Hepatocyte (in vitro differentiated cells): ENCODE measurements at regions not wholly inside any gene's neighbourhood (a gene's known extent, or its start where the extent isn't known, plus 50 kb on each side); places are given as distances from the start of the nearest gene placed in this dataset.

ENCODE experiments used
- CTCF ChIP-seq: fragments of 200-600 bp; sonication (generic); IDR thresholded peaks from 2 replicates; pipeline ENCODE4 v1.5.1; 2016; ENCODE audit warnings: antibody characterized with exemption, mild to moderate bottlenecking; ENCODE audit not compliant: poor library complexity
- EZH2 ChIP-seq: fragments of 200-600 bp; sonication (generic); IDR thresholded peaks from 2 replicates; pipeline ENCODE4 v1.6.1; 2016; ENCODE audit warnings: antibody characterized with exemption, mild to moderate bottlenecking, borderline replicate concordance

GRCh38 chr13:92967923-92968322 is 258.7 kb upstream of the GPC6 start:
- TF ChIP-seq CTCF = peak; percentile 15
- no peak for TF ChIP-seq EZH2
